ENCODE measurements at regions not wholly inside any gene's neighbourhood (a gene's known extent, or its start where the extent isn't known, plus 50 kb on each side); places are given as distances from the start of the nearest gene placed in this dataset.

DNA sequence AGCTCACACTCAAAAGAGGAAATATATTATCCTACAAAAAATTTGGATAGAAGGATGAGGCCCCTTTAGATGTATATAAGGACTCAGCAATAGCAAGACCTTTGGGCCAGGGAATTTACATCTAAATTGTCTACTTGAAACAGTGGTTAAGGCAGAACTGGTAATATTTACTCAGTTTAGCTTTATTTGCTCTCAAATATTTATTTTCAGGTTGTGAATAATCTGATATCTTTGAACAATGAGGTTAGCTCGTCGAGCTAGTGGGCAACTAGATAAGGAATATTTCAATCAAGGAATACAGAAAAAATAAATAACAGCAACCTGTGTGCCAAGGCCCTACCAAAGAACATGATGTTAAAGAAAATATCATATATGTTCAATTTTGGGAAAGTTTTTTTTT lies 966.3 kb downstream of the DTWD2 start:
- in situ Hi-C loops (cut with MboI; ENCODE audit: low sequenced_read_pairs, unreplicated experiment): no loop called here
- TF ChIP-seq, protein P1, sequence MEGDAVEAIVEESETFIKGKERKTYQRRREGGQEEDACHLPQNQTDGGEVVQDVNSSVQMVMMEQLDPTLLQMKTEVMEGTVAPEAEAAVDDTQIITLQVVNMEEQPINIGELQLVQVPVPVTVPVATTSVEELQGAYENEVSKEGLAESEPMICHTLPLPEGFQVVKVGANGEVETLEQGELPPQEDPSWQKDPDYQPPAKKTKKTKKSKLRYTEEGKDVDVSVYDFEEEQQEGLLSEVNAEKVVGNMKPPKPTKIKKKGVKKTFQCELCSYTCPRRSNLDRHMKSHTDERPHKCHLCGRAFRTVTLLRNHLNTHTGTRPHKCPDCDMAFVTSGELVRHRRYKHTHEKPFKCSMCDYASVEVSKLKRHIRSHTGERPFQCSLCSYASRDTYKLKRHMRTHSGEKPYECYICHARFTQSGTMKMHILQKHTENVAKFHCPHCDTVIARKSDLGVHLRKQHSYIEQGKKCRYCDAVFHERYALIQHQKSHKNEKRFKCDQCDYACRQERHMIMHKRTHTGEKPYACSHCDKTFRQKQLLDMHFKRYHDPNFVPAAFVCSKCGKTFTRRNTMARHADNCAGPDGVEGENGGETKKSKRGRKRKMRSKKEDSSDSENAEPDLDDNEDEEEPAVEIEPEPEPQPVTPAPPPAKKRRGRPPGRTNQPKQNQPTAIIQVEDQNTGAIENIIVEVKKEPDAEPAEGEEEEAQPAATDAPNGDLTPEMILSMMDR (IDR thresholded peaks at IDR 0.05; ENCODE audit: borderline replicate concordance, control extremely low read depth, extremely low read depth, insufficient read depth, missing control alignments): no peak

DNA sequence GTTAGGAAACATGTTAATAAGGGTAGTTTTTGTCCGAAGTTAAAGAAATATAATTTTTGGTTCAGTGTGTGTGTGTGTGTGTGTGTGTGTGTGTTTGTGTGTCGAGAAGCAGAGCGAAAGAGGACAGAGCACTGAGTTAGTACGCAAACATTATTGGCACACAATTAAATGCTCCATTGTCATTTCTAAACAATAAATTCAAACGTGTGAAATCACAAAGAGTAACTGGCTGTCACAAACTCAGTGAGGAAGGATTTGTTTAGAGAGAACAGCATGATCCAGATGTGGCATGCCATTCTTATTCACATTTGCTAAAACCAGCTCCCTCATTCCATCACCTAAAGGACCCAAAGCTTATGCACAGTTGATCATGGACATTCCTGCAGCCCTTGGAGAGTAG lies 970.8 kb downstream of the DTWD2 start:
- DNase-seq (ENCODE audit: low spot score): no peak
- in situ Hi-C loops (cut with MboI; ENCODE audit: low sequenced_read_pairs, unreplicated experiment): no loop called here
- TF ChIP-seq, protein P1 (IDR thresholded peaks at IDR 0.05; ENCODE audit: borderline replicate concordance, control extremely low read depth, extremely low read depth, insufficient read depth, missing control alignments): no peak

More for the DNA sequence above, 966.3 kb downstream of the DTWD2 start:
- no peak for DNase-seq (ENCODE audit: low spot score)

DNA sequence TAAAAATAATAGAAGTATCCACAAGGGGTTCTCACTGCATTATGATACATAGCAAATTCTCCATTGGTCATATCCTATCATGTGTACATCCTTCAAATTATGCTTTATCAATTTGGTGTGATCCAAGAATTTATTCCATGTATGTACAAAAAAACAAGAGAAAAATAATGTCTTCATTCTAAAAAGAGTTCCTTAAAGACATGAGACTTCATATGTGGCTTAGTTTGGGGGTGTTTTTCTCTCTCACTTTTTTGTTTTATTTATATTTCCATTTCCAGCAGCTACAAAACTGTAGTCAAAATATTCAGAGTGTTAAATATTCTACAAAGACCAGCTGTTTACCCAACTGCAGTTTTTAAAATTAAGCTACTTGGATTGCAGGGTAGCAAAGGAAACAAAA lies 972.0 kb downstream of the DTWD2 start:
- no peak for DNase-seq (ENCODE audit: low spot score)
- in situ Hi-C loops (cut with MboI; ENCODE audit: low sequenced_read_pairs, unreplicated experiment): no loop called here
- TF ChIP-seq, protein P1 (IDR thresholded peaks at IDR 0.05; ENCODE audit: borderline replicate concordance, control extremely low read depth, extremely low read depth, insufficient read depth, missing control alignments): no peak

DNA sequence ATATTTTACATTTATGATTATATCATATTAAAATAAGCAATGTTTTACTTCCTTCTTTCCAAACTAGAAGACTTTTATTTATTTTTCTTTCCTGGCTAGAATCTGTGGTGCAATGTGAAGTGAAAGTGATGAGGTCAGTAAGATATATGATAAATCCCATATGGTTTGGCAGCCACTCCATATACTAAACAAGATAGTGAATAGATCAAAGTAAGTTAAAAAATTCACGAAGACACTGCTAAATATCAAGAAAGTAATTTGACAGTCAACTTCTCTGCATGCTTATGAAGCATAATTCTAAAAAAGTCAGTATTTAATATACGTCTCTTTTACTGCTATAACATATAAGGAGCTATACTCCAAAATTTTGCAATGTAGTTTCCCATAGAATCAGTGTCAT lies 972.8 kb downstream of the DTWD2 start:
- in situ Hi-C loops (cut with MboI; ENCODE audit: low sequenced_read_pairs, unreplicated experiment): no loop called here
- no peak for DNase-seq (ENCODE audit: low spot score)
- TF ChIP-seq, protein P1 (IDR thresholded peaks at IDR 0.05; ENCODE audit: borderline replicate concordance, control extremely low read depth, extremely low read depth, insufficient read depth, missing control alignments): no peak

DNA sequence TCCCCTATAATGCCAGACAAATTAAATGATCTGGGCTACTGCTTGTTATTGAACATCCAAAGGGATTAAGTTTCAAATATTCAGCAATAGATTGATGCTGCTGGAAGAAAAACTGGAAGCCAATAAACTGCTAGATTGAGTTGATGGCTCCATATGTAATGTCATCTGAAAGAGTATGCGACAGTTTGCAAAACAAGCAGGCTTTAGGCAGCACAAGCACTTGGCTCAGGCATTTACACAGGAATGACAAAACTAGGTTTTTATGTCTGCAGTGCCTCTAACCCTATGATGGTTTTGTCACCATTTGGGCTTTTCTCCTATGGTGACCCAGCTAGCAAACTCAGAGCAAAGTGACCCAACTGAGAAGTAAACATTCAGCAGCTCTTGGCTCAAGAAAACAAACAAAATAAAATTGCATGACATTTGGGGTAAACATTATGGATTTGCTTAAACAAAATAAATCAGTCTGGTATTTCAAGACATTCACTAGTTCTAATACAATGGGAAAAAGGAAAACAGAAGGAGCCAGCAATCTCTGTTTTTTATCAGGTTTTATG lies 978.5 kb downstream of the DTWD2 start:
- TF ChIP-seq, protein P1 (IDR thresholded peaks at IDR 0.05; ENCODE audit: borderline replicate concordance, control extremely low read depth, extremely low read depth, insufficient read depth, missing control alignments): no peak
- DNase-seq (ENCODE audit: low spot score): no peak
- in situ Hi-C loops (cut with MboI; ENCODE audit: low sequenced_read_pairs, unreplicated experiment): no loop called here

DNA sequence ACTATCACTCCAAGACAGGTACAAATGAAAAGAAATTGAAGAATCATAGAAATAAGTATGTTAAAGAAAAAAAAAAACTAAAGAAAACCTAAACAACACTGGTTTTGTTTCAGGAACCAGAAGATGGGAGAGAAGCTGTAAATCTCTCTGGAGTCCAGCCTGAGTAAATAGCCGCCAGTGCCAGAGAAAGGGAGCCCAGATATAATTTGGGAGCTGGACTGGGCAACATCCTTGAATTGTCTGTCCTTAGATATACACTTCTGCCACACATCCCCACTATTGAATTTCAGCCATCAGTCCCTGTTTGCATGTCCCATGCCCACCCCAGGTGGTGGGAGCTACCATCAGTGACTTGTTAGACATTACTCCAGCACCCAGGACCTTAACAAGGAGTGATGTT lies 979.6 kb downstream of the DTWD2 start:
- in situ Hi-C loops (cut with MboI; ENCODE audit: low sequenced_read_pairs, unreplicated experiment): no loop called here
- DNase-seq (ENCODE audit: low spot score): no peak
- TF ChIP-seq, protein P1 (IDR thresholded peaks at IDR 0.05; ENCODE audit: borderline replicate concordance, control extremely low read depth, extremely low read depth, insufficient read depth, missing control alignments): no peak
